Kidney (tissue), 13 donors: ENCODE measurements at regions not wholly inside any gene's neighbourhood (a gene's known extent, or its start where the extent isn't known, plus 50 kb on each side); places are given as distances from the start of the nearest gene placed in this dataset.

Experiments
- DNase-seq, 5 donors: peaks; one replicate each; pipeline ENCODE4 v3.0.0-alpha.2; 2013 to 2020
- FAIRE-seq: peaks from 2 replicates; lab custom pipeline; 2012; peaks lifted over from hg19 to GRCh38; lab: Jason Lieb, UNC
- H3K27ac ChIP-seq, 2 donors: one replicate each; pipeline ENCODE4 v1.7.0; 2013; ENCODE audit warnings: low read depth in 2 of 2, low read length in 2 of 2, inconsistent platforms in 1 of 2
- H3K27me3 ChIP-seq: one replicate; pipeline ENCODE4 v1.7.1; 2013; ENCODE audit warnings: low read length, inconsistent platforms; ENCODE audit not compliant: control insufficient read depth, insufficient read depth
- H3K36me3 ChIP-seq, 3 donors: one replicate each; pipeline versions ENCODE4 v1.7.0 to v1.7.1; 2013; ENCODE audit warnings: low read length in 3 of 3, control low read depth in 1 of 3, inconsistent platforms in 1 of 3; ENCODE audit not compliant: insufficient read depth in 3 of 3, control insufficient read depth in 2 of 3
- H3K4me1 ChIP-seq, 3 donors: one replicate each; pipeline versions ENCODE4 v1.7.0 to v1.7.1; 2013; ENCODE audit warnings: low read length in 3 of 3, inconsistent platforms in 1 of 3, low read depth in 1 of 3; ENCODE audit not compliant: control insufficient read depth in 2 of 3, insufficient read depth in 2 of 3
- H3K4me3 ChIP-seq, 3 donors: one replicate each; pipeline versions ENCODE4 v1.7.0 to v1.8.1; 2013; ENCODE audit warnings: low read length in 3 of 3, control low read depth in 1 of 3, inconsistent platforms in 1 of 3
- H3K9ac ChIP-seq, 3 donors: one replicate each; pipeline versions ENCODE4 v1.7.0 to v1.7.1; 2013; ENCODE audit warnings: low read length in 3 of 3, control low read depth in 1 of 3, inconsistent platforms in 1 of 3
- H3K9me3 ChIP-seq, 3 donors: one replicate each; pipeline versions ENCODE4 v1.7.0 to v1.7.1; 2013; ENCODE audit warnings: low read length in 3 of 3, control low read depth in 1 of 3, inconsistent platforms in 1 of 3; ENCODE audit not compliant: control insufficient read depth in 2 of 3, insufficient read depth in 1 of 3
- CTCF ChIP-seq: IDR thresholded peaks from 3 replicates; pipeline ENCODE4 v1.5.1; 2012; ENCODE audit warnings: mild to moderate bottlenecking, moderate library complexity, borderline replicate concordance; ENCODE audit not compliant: insufficient read depth; ENCODE audit errors: extremely low read depth
- intact Hi-C: fragments of 100-400 bp; cut with DNase I; formaldehyde crosslinking; loops from one replicate; pipeline ENCODE4 v1.11.1; 2022
- donor health status: control.
- donor health status: control.
- donor health status: control.
- donor health status: control.
- donor health status: control.
- donor health status: DM: yes; HTN: yes; CAD: no.
- donor health status: Normal renal cell carcinoma (clear cell type).

GRCh38 chr10:65847436-65848230 is 1078.2 kb upstream of the LRRTM3 start:
- DNase-seq (no peak), FAIRE-seq (no peak)
- TF ChIP-seq CTCF = no peak
- Histone ChIP-seq H3K9ac (no peak overlapping the region), H3K27me3 (no peaks in the 10 kb centered on the region), H3K4me1 (no peaks in the 10 kb centered on the region), H3K4me3 (no peak overlapping the region), H3K27ac (no peak overlapping the region), H3K36me3 (no peaks in the 10 kb centered on the region), H3K9me3 (no peaks in the 10 kb centered on the region)
- intact Hi-C loops = no loop called here

GRCh38 chr10:65858841-65859240 is 1067.0 kb upstream of the LRRTM3 start:
- intact Hi-C loops = no loop called here
- no peak overlapping the region for H3K4me3 ChIP-seq
- H3K27me3 ChIP-seq = no peaks in the 10 kb centered on the region
- no peaks in the 10 kb centered on the region for H3K9me3 ChIP-seq
- FAIRE-seq = no peak
- H3K36me3 ChIP-seq = no peaks in the 10 kb centered on the region
- H3K9ac ChIP-seq = no peak overlapping the region
- H3K4me1 ChIP-seq = no peaks in the 10 kb centered on the region
- no peak overlapping the region for H3K27ac ChIP-seq
- TF ChIP-seq CTCF = no peak
- DNase-seq = no peak

GRCh38 chr10:65861249-65861648 is 1064.6 kb upstream of the LRRTM3 start:
- FAIRE-seq (no peak), DNase-seq (no peak)
- TF ChIP-seq CTCF = no peak
- Histone ChIP-seq H3K4me1 (no peaks in the 10 kb centered on the region), H3K36me3 (no peaks in the 10 kb centered on the region), H3K27ac (no peak overlapping the region), H3K27me3 (no peaks in the 10 kb centered on the region), H3K9ac (no peak overlapping the region), H3K9me3 (no peaks in the 10 kb centered on the region), H3K4me3 (no peak overlapping the region)
- intact Hi-C loops = no loop called here
